ENCODE measurements at regions not wholly inside any gene's neighbourhood (a gene's known extent, or its start where the extent isn't known, plus 50 kb on each side); places are given as distances from the start of the nearest gene placed in this dataset.

GRCh38 chr2:187985195-187985594, 306.5 kb upstream of the GULP1 start:
- no peak overlapping the region for H3K27ac Mint-ChIP-seq
- H3K36me3 Mint-ChIP-seq = no peaks in the 10 kb centered on the region
- H3K4me1 Mint-ChIP-seq (ENCODE audit: low read depth) = peaks cover 23% of the 10 kb centered on the region
- no peak overlapping the region for H3K4me3 Mint-ChIP-seq
- no peaks in the 10 kb centered on the region for H3K9me3 Mint-ChIP-seq (ENCODE audit: low read depth)
- H3K27me3 Mint-ChIP-seq = peaks cover 2% of the 10 kb centered on the region

- H3K9me3 Mint-ChIP-seq (ENCODE audit: low read depth) = no peaks in the 10 kb centered on the region
- peaks cover 29% of the 10 kb centered on the region for H3K4me1 Mint-ChIP-seq (ENCODE audit: low read depth)
- H3K27me3 Mint-ChIP-seq = peaks cover 2% of the 10 kb centered on the region
- H3K27ac Mint-ChIP-seq = no peak overlapping the region
- no peaks in the 10 kb centered on the region for H3K36me3 Mint-ChIP-seq
- H3K4me3 Mint-ChIP-seq = no peak overlapping the region
Observed at GRCh38 chr2:187985923-187986322, 305.8 kb upstream of the GULP1 start.

- H3K36me3 Mint-ChIP-seq = no peaks in the 10 kb centered on the region
- H3K4me3 Mint-ChIP-seq = no peak overlapping the region
- no peaks in the 10 kb centered on the region for H3K9me3 Mint-ChIP-seq (ENCODE audit: low read depth)
- H3K27me3 Mint-ChIP-seq = peaks cover 2% of the 10 kb centered on the region
- peaks cover 35% of the 10 kb centered on the region for H3K4me1 Mint-ChIP-seq (ENCODE audit: low read depth)
- no peak overlapping the region for H3K27ac Mint-ChIP-seq
Observed at GRCh38 chr2:187986390-187987105, 305.1 kb upstream of the GULP1 start.

GRCh38 chr2:187988348-187988747, 303.3 kb upstream of the GULP1 start:
- Mint-ChIP-seq H3K36me3 (no peaks in the 10 kb centered on the region), H3K9me3 (ENCODE audit: low read depth) (no peaks in the 10 kb centered on the region), H3K4me3 (peak overlapping the region; percentile 48), H3K4me1 (ENCODE audit: low read depth) (peaks cover 37% of the 10 kb centered on the region), H3K27ac (no peak overlapping the region), H3K27me3 (peaks cover 2% of the 10 kb centered on the region)

- H3K36me3 Mint-ChIP-seq = no peaks in the 10 kb centered on the region
- H3K27me3 Mint-ChIP-seq = no peaks in the 10 kb centered on the region
- no peaks in the 10 kb centered on the region for H3K9me3 Mint-ChIP-seq (ENCODE audit: low read depth)
- H3K27ac Mint-ChIP-seq = peak overlapping the region; percentile 29
- H3K4me1 Mint-ChIP-seq (ENCODE audit: low read depth) = peaks cover 39% of the 10 kb centered on the region
- H3K4me3 Mint-ChIP-seq = peak overlapping the region; percentile 24
Observed at GRCh38 chr2:187989925-187990623, 301.6 kb upstream of the GULP1 start.

GRCh38 chr2:187991389-187991788, 300.3 kb upstream of the GULP1 start:
- Mint-ChIP-seq H3K9me3 (ENCODE audit: low read depth) (no peaks in the 10 kb centered on the region), H3K4me3 (no peak overlapping the region), H3K27ac (no peak overlapping the region), H3K4me1 (ENCODE audit: low read depth) (peaks cover 41% of the 10 kb centered on the region), H3K36me3 (no peaks in the 10 kb centered on the region), H3K27me3 (peaks cover 3% of the 10 kb centered on the region)

GRCh38 chr2:187994464-187995331, 297.0 kb upstream of the GULP1 start:
- Mint-ChIP-seq H3K4me3 (no peak overlapping the region), H3K9me3 (ENCODE audit: low read depth) (no peaks in the 10 kb centered on the region), H3K36me3 (no peaks in the 10 kb centered on the region), H3K27ac (no peak overlapping the region), H3K27me3 (peaks cover 8% of the 10 kb centered on the region), H3K4me1 (ENCODE audit: low read depth) (peaks cover 25% of the 10 kb centered on the region)

- peaks cover 16% of the 10 kb centered on the region for H3K4me1 Mint-ChIP-seq (ENCODE audit: low read depth)
- no peak overlapping the region for H3K27ac Mint-ChIP-seq
- H3K4me3 Mint-ChIP-seq = no peak overlapping the region
- H3K9me3 Mint-ChIP-seq (ENCODE audit: low read depth) = no peaks in the 10 kb centered on the region
- peaks cover 8% of the 10 kb centered on the region for H3K27me3 Mint-ChIP-seq
- no peaks in the 10 kb centered on the region for H3K36me3 Mint-ChIP-seq
Observed at GRCh38 chr2:187995556-187995955, 296.1 kb upstream of the GULP1 start.

GRCh38 chr2:187996630-187997029, 295.0 kb upstream of the GULP1 start:
- peaks cover 8% of the 10 kb centered on the region for H3K27me3 Mint-ChIP-seq
- H3K27ac Mint-ChIP-seq = no peak overlapping the region
- H3K4me3 Mint-ChIP-seq = no peak overlapping the region
- H3K9me3 Mint-ChIP-seq (ENCODE audit: low read depth) = no peaks in the 10 kb centered on the region
- no peaks in the 10 kb centered on the region for H3K36me3 Mint-ChIP-seq
- H3K4me1 Mint-ChIP-seq (ENCODE audit: low read depth) = peaks cover 7% of the 10 kb centered on the region

GRCh38 chr2:188000189-188000588, 291.5 kb upstream of the GULP1 start:
- Mint-ChIP-seq H3K27me3 (peaks cover 8% of the 10 kb centered on the region), H3K4me3 (no peak overlapping the region), H3K9me3 (ENCODE audit: low read depth) (no peaks in the 10 kb centered on the region), H3K27ac (no peak overlapping the region), H3K4me1 (ENCODE audit: low read depth) (peaks cover under 1% of the 10 kb centered on the region), H3K36me3 (no peaks in the 10 kb centered on the region)

- Mint-ChIP-seq H3K9me3 (ENCODE audit: low read depth) (no peaks in the 10 kb centered on the region), H3K27ac (no peak overlapping the region), H3K27me3 (no peaks in the 10 kb centered on the region), H3K4me1 (ENCODE audit: low read depth) (peaks cover 3% of the 10 kb centered on the region), H3K4me3 (no peak overlapping the region), H3K36me3 (no peaks in the 10 kb centered on the region)
Observed at GRCh38 chr2:188003800-188004199, 287.9 kb upstream of the GULP1 start.

GRCh38 chr2:188013767-188014166, 277.9 kb upstream of the GULP1 start:
- Mint-ChIP-seq H3K27ac (no peak overlapping the region), H3K4me3 (no peak overlapping the region), H3K36me3 (no peaks in the 10 kb centered on the region), H3K9me3 (ENCODE audit: low read depth) (no peaks in the 10 kb centered on the region), H3K4me1 (ENCODE audit: low read depth) (no peaks in the 10 kb centered on the region), H3K27me3 (no peaks in the 10 kb centered on the region)

- Mint-ChIP-seq H3K4me3 (no peak overlapping the region), H3K27me3 (no peaks in the 10 kb centered on the region), H3K9me3 (ENCODE audit: low read depth) (no peaks in the 10 kb centered on the region), H3K27ac (no peak overlapping the region), H3K4me1 (ENCODE audit: low read depth) (no peaks in the 10 kb centered on the region), H3K36me3 (no peaks in the 10 kb centered on the region)
Observed at GRCh38 chr2:188016917-188017316, 274.8 kb upstream of the GULP1 start.

- Mint-ChIP-seq H3K27me3 (no peaks in the 10 kb centered on the region), H3K4me3 (no peak overlapping the region), H3K36me3 (no peaks in the 10 kb centered on the region), H3K9me3 (ENCODE audit: low read depth) (no peaks in the 10 kb centered on the region), H3K27ac (no peak overlapping the region), H3K4me1 (ENCODE audit: low read depth) (no peaks in the 10 kb centered on the region)
Observed at GRCh38 chr2:188022389-188022788, 269.3 kb upstream of the GULP1 start.

- no peaks in the 10 kb centered on the region for H3K9me3 Mint-ChIP-seq (ENCODE audit: low read depth)
- H3K4me3 Mint-ChIP-seq = no peak overlapping the region
- H3K27me3 Mint-ChIP-seq = no peaks in the 10 kb centered on the region
- no peaks in the 10 kb centered on the region for H3K36me3 Mint-ChIP-seq
- H3K4me1 Mint-ChIP-seq (ENCODE audit: low read depth) = no peaks in the 10 kb centered on the region
- H3K27ac Mint-ChIP-seq = no peak overlapping the region
Observed at GRCh38 chr2:188023035-188023434, 268.6 kb upstream of the GULP1 start.
